ENCODE measurements at regions not wholly inside any gene's neighbourhood (a gene's known extent, or its start where the extent isn't known, plus 50 kb on each side); places are given as distances from the start of the nearest gene placed in this dataset.

GRCh38 chr1:31502253-31502652 is 74.1 kb upstream of the TINAGL1 start:
- Histone ChIP-seq H3K4me3 (ENCODE audit: low read depth, low read length, poor library complexity, severe bottlenecking) (no peak overlapping the region), H3K4me1 (ENCODE audit: insufficient read depth, low read length, severe bottlenecking) (peaks cover 30% of the 10 kb centered on the region), H3K9me3 (ENCODE audit: low read length) (no peaks in the 10 kb centered on the region), H3K36me3 (ENCODE audit: insufficient read depth, low read length) (no peaks in the 10 kb centered on the region; the same call in 1 of the 2 replicates), H3K27ac (ENCODE audit: low read depth, low read length, poor library complexity, severe bottlenecking) (no peak overlapping the region), H3K9me2 (ENCODE audit: low read depth, low read length) (no peaks in the 10 kb centered on the region), H4K20me1 (ENCODE audit: insufficient read depth, low read length) (no peaks in the 10 kb centered on the region), H3F3A (ENCODE audit: insufficient read depth, low read length) (no peaks in the 10 kb centered on the region), H2AFZ (ENCODE audit: low read length) (no peak overlapping the region), H3K4me2 (ENCODE audit: low read length) (no peak overlapping the region), H3K79me2 (ENCODE audit: insufficient read depth, low read length) (no peaks in the 10 kb centered on the region), H3K9ac (ENCODE audit: low read length) (no peak overlapping the region), H3K27me3 (ENCODE audit: insufficient read depth, low read length) (no peaks in the 10 kb centered on the region)
- TF ChIP-seq EZH2 (IDR thresholded peaks at IDR 0.05; ENCODE audit: borderline replicate concordance, low read length), result no peak
- TF ChIP-seq, protein P1, sequence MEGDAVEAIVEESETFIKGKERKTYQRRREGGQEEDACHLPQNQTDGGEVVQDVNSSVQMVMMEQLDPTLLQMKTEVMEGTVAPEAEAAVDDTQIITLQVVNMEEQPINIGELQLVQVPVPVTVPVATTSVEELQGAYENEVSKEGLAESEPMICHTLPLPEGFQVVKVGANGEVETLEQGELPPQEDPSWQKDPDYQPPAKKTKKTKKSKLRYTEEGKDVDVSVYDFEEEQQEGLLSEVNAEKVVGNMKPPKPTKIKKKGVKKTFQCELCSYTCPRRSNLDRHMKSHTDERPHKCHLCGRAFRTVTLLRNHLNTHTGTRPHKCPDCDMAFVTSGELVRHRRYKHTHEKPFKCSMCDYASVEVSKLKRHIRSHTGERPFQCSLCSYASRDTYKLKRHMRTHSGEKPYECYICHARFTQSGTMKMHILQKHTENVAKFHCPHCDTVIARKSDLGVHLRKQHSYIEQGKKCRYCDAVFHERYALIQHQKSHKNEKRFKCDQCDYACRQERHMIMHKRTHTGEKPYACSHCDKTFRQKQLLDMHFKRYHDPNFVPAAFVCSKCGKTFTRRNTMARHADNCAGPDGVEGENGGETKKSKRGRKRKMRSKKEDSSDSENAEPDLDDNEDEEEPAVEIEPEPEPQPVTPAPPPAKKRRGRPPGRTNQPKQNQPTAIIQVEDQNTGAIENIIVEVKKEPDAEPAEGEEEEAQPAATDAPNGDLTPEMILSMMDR (IDR thresholded peaks at IDR 0.05; ENCODE audit: low read length), result no peak

DNA sequence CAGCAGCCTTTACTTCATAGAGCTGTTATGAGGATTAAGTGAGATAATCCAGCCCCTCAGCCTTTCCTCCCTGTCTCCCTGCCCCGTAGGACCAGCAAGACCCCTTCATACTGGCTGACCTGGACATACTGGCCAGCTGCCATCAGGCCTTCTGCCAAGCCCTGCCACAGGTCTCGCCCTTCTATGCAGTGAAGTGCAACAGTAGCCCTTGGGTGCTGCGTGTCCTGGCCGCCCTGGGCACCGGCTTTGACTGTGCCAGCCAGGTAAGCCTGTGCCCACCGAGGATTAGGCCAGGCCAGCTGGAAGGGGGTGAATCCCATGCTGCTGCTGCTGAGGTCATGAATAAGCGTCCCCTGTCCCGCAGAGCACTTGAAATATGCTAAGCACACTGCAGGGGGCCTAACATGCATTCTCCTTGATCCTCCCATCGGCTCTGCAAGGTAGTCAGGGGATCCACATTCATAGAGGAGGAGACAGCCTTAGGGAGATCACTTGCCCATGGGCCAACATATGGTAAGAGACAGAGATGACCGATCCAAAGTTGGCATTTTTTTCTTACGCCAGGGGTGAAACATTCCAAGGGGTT is 73.3 kb upstream of the TINAGL1 start:
- H3K4me3 ChIP-seq (ENCODE audit: low read depth, low read length, poor library complexity, severe bottlenecking), result no peak overlapping the region

GRCh38 chr1:31503570-31503969 is 72.7 kb upstream of the TINAGL1 start:
- Histone ChIP-seq H3K4me1 (ENCODE audit: insufficient read depth, low read length, severe bottlenecking) (peaks cover 43% of the 10 kb centered on the region), H3K9ac (ENCODE audit: low read length) (no peak overlapping the region)

More for the DNA sequence above, 73.3 kb upstream of the TINAGL1 start:
- H3K79me2 ChIP-seq (ENCODE audit: insufficient read depth, low read length), result no peaks in the 10 kb centered on the region
- no peaks in the 10 kb centered on the region for H3K27me3 ChIP-seq (ENCODE audit: insufficient read depth, low read length)
- peaks cover 38% of the 10 kb centered on the region for H3K4me1 ChIP-seq (ENCODE audit: insufficient read depth, low read length, severe bottlenecking)
- no peak overlapping the region for H3K27ac ChIP-seq (ENCODE audit: low read depth, low read length, poor library complexity, severe bottlenecking)
- H4K20me1 ChIP-seq (ENCODE audit: insufficient read depth, low read length), result no peaks in the 10 kb centered on the region
- TF ChIP-seq, protein P1 (IDR thresholded peaks at IDR 0.05; ENCODE audit: low read length), result no peak
- TF ChIP-seq EZH2 (IDR thresholded peaks at IDR 0.05; ENCODE audit: borderline replicate concordance, low read length), result no peak
- H3K36me3 ChIP-seq (ENCODE audit: insufficient read depth, low read length), result no peaks in the 10 kb centered on the region; the same call in 1 of the 2 replicates
- no peaks in the 10 kb centered on the region for H3K9me2 ChIP-seq (ENCODE audit: low read depth, low read length)
- no peak overlapping the region for H3K4me2 ChIP-seq (ENCODE audit: low read length)
- no peak overlapping the region for H2AFZ ChIP-seq (ENCODE audit: low read length)
- H3F3A ChIP-seq (ENCODE audit: insufficient read depth, low read length), result no peaks in the 10 kb centered on the region
- H3K9ac ChIP-seq (ENCODE audit: low read length), result no peak overlapping the region
- H3K9me3 ChIP-seq (ENCODE audit: low read length), result no peaks in the 10 kb centered on the region

More at GRCh38 chr1:31503570-31503969, 72.7 kb upstream of the TINAGL1 start:
- Histone ChIP-seq H3K4me3 (ENCODE audit: low read depth, low read length, poor library complexity, severe bottlenecking) (no peak overlapping the region), H3K4me2 (ENCODE audit: low read length) (no peak overlapping the region), H3K27ac (ENCODE audit: low read depth, low read length, poor library complexity, severe bottlenecking) (no peak overlapping the region), H3K9me2 (ENCODE audit: low read depth, low read length) (no peaks in the 10 kb centered on the region), H2AFZ (ENCODE audit: low read length) (no peak overlapping the region), H4K20me1 (ENCODE audit: insufficient read depth, low read length) (no peaks in the 10 kb centered on the region), H3K79me2 (ENCODE audit: insufficient read depth, low read length) (no peaks in the 10 kb centered on the region), H3F3A (ENCODE audit: insufficient read depth, low read length) (no peaks in the 10 kb centered on the region), H3K9me3 (ENCODE audit: low read length) (no peaks in the 10 kb centered on the region), H3K36me3 (ENCODE audit: insufficient read depth, low read length) (no peaks in the 10 kb centered on the region; the same call in 1 of the 2 replicates), H3K27me3 (ENCODE audit: insufficient read depth, low read length) (no peaks in the 10 kb centered on the region)
- TF ChIP-seq, protein P1 (IDR thresholded peaks at IDR 0.05; ENCODE audit: low read length), result no peak
- TF ChIP-seq EZH2 (IDR thresholded peaks at IDR 0.05; ENCODE audit: borderline replicate concordance, low read length), result no peak
